K562 (cell line): ENCODE measurements at regions not wholly inside any gene's neighbourhood (a gene's known extent, or its start where the extent isn't known, plus 50 kb on each side); places are given as distances from the start of the nearest gene placed in this dataset.

ENCODE experiments used
- ATAC-seq: fragments of 200-7000 bp; cut with Tn5 transposase; 3 replicates; pipeline ENCODE4 v1.9.1; 2020; ENCODE audit warnings: moderate library complexity
- BruUV-seq: library from RNA; stranded (reverse); fragments of 400-500 nt; replicated peaks from 2 replicates; lab custom pipeline; 2021; lab: Mats Ljungman, UMichigan
- CTCF ChIA-PET: fragments of 300-600 bp; formaldehyde crosslinking; extraction: SDS; loops from one replicate; lab custom pipeline; 2021; ENCODE audit warnings: low intra/inter-chr PET ratio; lab: Yijun Ruan, JAX
- POLR2A ChIA-PET: fragments of 300-600, 350-650 bp; sonication (Branson Sonifier 250); formaldehyde crosslinking; extraction: SDS; loops from one replicate; lab custom pipeline; 2021; ENCODE audit warnings: antibody characterized with exemption, inconsistent platforms; lab: Yijun Ruan, JAX
- DNase-seq, 4 experiments: peaks; one replicate each; pipeline versions ENCODE4 v3.0.0 to v3.0.0-alpha.2; 2011 to 2018; ENCODE audit warnings: low spot score in 3 of 4, mixed read lengths in 3 of 4; ENCODE audit errors: extremely low read depth in 1 of 4
- FAIRE-seq: peaks from 2 replicates; lab custom pipeline; 2011; peaks lifted over from hg19 to GRCh38; lab: Jason Lieb, UNC
- H2AFZ ChIP-seq: 2 replicates; pipeline ENCODE4 v1.6.0; 2011; ENCODE audit warnings: low read depth, low read length, control low read depth, inconsistent platforms
- H3K27ac ChIP-seq: fragments of 200-600 bp; 3 replicates; pipeline ENCODE4 v1.8.0; 2011; ENCODE audit warnings: low read depth, mild to moderate bottlenecking, control low read depth, inconsistent platforms, low read length, moderate library complexity, mixed read lengths; ENCODE audit errors: extremely low read depth
- H3K27me3 ChIP-seq, 2 experiments: fragments of 300-600 bp in 1 of 2; 2 replicates in 1 of 2; 3 replicates in 1 of 2; pipeline versions ENCODE4 v1.6.0 to v1.8.0; 2011; ENCODE audit warnings: inconsistent platforms in 2 of 2, low read length in 2 of 2, mild to moderate bottlenecking in 1 of 2, mixed read lengths in 1 of 2, moderate library complexity in 1 of 2; ENCODE audit not compliant: control insufficient read depth in 2 of 2, insufficient read depth in 2 of 2
- H3K36me3 ChIP-seq: fragments of 300-600 bp; 3 replicates; pipeline ENCODE4 v1.8.0; 2011; ENCODE audit warnings: mild to moderate bottlenecking, low read length, inconsistent platforms; ENCODE audit not compliant: control insufficient read depth, insufficient read depth
- H3K4me1 ChIP-seq, 2 experiments: fragments of 200-600 bp in 1 of 2; replicated peaks in 1 of 2; 2 replicates in 1 of 2; 3 replicates in 1 of 2; pipeline versions ENCODE4 v1.5.1 to v1.8.0; 2011; ENCODE audit warnings: inconsistent platforms in 2 of 2, low read length in 2 of 2, mild to moderate bottlenecking in 1 of 2, mixed read lengths in 1 of 2, moderate library complexity in 1 of 2; ENCODE audit not compliant: control insufficient read depth in 2 of 2, insufficient read depth in 2 of 2
- H3K4me2 ChIP-seq: 2 replicates; pipeline ENCODE4 v1.6.1; 2011; ENCODE audit warnings: low read length, control low read depth, inconsistent platforms, mixed read lengths; ENCODE audit not compliant: insufficient read depth
- H3K4me3 ChIP-seq: fragments of 200-600 bp; sonication (generic), shearing (Covaris generic); 2 replicates; pipeline ENCODE4 v1.5.1; 2016; ENCODE audit warnings: control low read depth, inconsistent platforms
- H3K79me2 ChIP-seq: fragments of 200-600 bp; 3 replicates; pipeline ENCODE4 v1.8.0; 2011; ENCODE audit warnings: low read length, inconsistent platforms; ENCODE audit not compliant: control insufficient read depth, insufficient read depth
- H3K9ac ChIP-seq, 2 experiments: 2 replicates each; pipeline versions ENCODE4 v1.6.0 to v1.6.1; 2011; ENCODE audit warnings: low read depth in 2 of 2, low read length in 2 of 2, control low read depth in 1 of 2, inconsistent platforms in 1 of 2, mild to moderate bottlenecking in 1 of 2, mixed read lengths in 1 of 2; ENCODE audit not compliant: insufficient read depth in 1 of 2
- H3K9me1 ChIP-seq: one replicate; pipeline ENCODE4 v1.6.0; 2011; ENCODE audit warnings: inconsistent platforms, mild to moderate bottlenecking, low read length, moderate library complexity; ENCODE audit not compliant: control insufficient read depth, insufficient read depth
- H3K9me3 ChIP-seq: replicated peaks from 2 replicates; pipeline ENCODE4 v1.5.1; 2011; ENCODE audit warnings: low read depth, low read length, inconsistent platforms; ENCODE audit not compliant: control insufficient read depth, insufficient read depth
- H4K20me1 ChIP-seq: replicated peaks from 2 replicates; pipeline ENCODE4 v1.6.1; 2011; ENCODE audit warnings: low read length, inconsistent platforms, mixed read lengths; ENCODE audit not compliant: control insufficient read depth, insufficient read depth
- TCFL5 ChIP-seq: fragments of 250-450 bp; sonication (Bioruptor Pico); conservative IDR thresholded peaks from 2 replicates; pipeline ENCODE4 v1.6.1; 2021; ENCODE audit warnings: mild to moderate bottlenecking, moderate library complexity, matching md5 sums
- TFE3 ChIP-seq: fragments of 450-650 bp; formaldehyde crosslinking; IDR thresholded peaks from 2 replicates; pipeline ENCODE4 v1.4.0; 2020; ENCODE audit warnings: mild to moderate bottlenecking, mixed read lengths
- VEZF1 ChIP-seq: fragments of 200-800 bp; sonication (Bioruptor generic); IDR thresholded peaks from 2 replicates; pipeline ENCODE4 v1.6.1; 2017; ENCODE audit warnings: missing genetic modification characterization, missing compliant biosample characterization
- WGBS: fragments of 100-300 bp; shearing (Covaris generic); methylation state at CpG from one replicate; pipeline ENCODE4 v1.1.6; 2016; ENCODE audit warnings: low coverage, mixed read lengths; ENCODE audit not compliant: insufficient coverage; ENCODE audit errors: missing lambda C conversion rate; 5-methylcytosine and 5-hydroxymethylcytosine counted together
- in situ Hi-C: fragments of 300-500 bp; cut with MboI; formaldehyde crosslinking; loops from 4 replicates; pipeline ENCODE4 v1.15.0; 2018; ENCODE audit warnings: inconsistent platforms, mixed read lengths
- intact Hi-C: fragments of 100-400 bp; cut with micrococcal nuclease; formaldehyde crosslinking; loops from 2 replicates; pipeline ENCODE4 v1.14.2; 2022
- small RNA-seq: library from RNA; depleted of rRNA; stranded (forward); fragments of <200 nt; gene quantifications from one replicate; pipeline ENCODE3, GENCODE V24; 2014

GRCh38 chr18:22115573-22115972 is 53.8 kb upstream of the GATA6 start:
- no peak overlapping the region for H3K4me2 ChIP-seq
- DNase-seq: no peak
- no peak overlapping the region for H3K4me3 ChIP-seq
- H3K9me1 ChIP-seq: no peaks in the 10 kb centered on the region
- WGBS: 6% methylated on average over 4 of the region's 4 CpGs
- ChIA-PET CTCF (no interaction called here), POLR2A (interaction anchor here (0.5 kb wide), 1 partner anchor 214 kb away, joined by 3 read pairs; no protein-coding TSS in a partner anchor)
- TF ChIP-seq TFE3 (CRISPR knock-in tag) (peak; percentile 72), TCFL5 (no peak), VEZF1 (CRISPR knock-in tag) (no peak)
- no peaks in the 10 kb centered on the region for H3K36me3 ChIP-seq
- H3K9ac ChIP-seq: no peak overlapping the region
- in situ Hi-C loops: no loop called here
- no peak overlapping the region for H3K27ac ChIP-seq
- peaks cover 0 to 3% of the 10 kb centered on the region in 2 experiments; a peak in 1 of 5 replicates for H3K27me3 ChIP-seq
- H3K4me1 ChIP-seq: peaks cover 3 to 7% of the 10 kb centered on the region in 2 experiments; a peak in 4 of 5 replicates
- no peaks in the 10 kb centered on the region for H4K20me1 ChIP-seq
- no peak for FAIRE-seq
- no peaks in the 10 kb centered on the region for H3K9me3 ChIP-seq
- peak; percentile 22; the same call in 1 of the 3 replicates for ATAC-seq
- BruUV-seq: no TSS peak
- intact Hi-C loops: no loop called here
- H3K79me2 ChIP-seq: no peaks in the 10 kb centered on the region
- no peak overlapping the region for H2AFZ ChIP-seq

Small RNA genes lying in the stretch of these regions (small RNA-seq; reads per million reads assigned to genes)
- gene RNA5SP451: 0.26 reads per million
